Prostate gland (tissue), 2 donors: ENCODE measurements at regions not wholly inside any gene's neighbourhood (a gene's known extent, or its start where the extent isn't known, plus 50 kb on each side); places are given as distances from the start of the nearest gene placed in this dataset.

ENCODE experiments used
- POLR2A ChIP-seq: fragments of 450-650 bp; IDR thresholded peaks from one replicate; pipeline ENCODE4 v1.6.1; 2016; ENCODE audit warnings: antibody characterized with exemption, mild to moderate bottlenecking
- POLR2AphosphoS5 ChIP-seq: sonication (generic); formaldehyde crosslinking; IDR thresholded peaks from one replicate; pipeline ENCODE4 v1.6.1; 2017; ENCODE audit warnings: antibody characterized with exemption
- TF ChIP-seq, protein P1 (sequence below), 4 experiments: fragments of 200-600 bp in 2 of 4; fragments of 450-650 bp in 2 of 4; sonication (generic) in 2 of 4; IDR thresholded peaks; 1 replicate in 3 of 4; 2 replicates in 1 of 4; pipeline ENCODE4 v1.5.1; 2016 to 2019; ENCODE audit warnings: antibody characterized with exemption in 4 of 4, mild to moderate bottlenecking in 2 of 4, moderate library complexity in 2 of 4

DNA sequence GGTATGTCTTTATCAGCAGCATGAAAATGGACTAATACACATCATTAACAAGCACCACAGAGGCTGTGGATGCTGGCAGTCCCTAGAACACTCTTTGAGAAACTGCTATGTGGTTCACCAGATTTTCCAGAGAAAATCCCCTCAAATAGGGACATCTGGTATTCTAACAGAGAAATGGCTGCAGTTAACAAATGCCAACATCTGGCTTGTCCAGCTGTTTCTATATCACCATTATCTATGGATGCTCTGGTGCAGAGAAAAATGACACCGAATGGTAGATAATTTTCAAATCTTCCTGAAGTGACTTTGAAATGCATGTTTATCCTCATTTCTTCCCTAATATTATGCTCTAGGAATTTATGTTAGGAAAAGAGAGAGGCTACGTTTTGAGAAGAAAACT is 403.5 kb upstream of the PROX1 start:
- TF ChIP-seq POLR2A (no peak), POLR2AphosphoS5 (no peak)
- TF ChIP-seq, protein P1, sequence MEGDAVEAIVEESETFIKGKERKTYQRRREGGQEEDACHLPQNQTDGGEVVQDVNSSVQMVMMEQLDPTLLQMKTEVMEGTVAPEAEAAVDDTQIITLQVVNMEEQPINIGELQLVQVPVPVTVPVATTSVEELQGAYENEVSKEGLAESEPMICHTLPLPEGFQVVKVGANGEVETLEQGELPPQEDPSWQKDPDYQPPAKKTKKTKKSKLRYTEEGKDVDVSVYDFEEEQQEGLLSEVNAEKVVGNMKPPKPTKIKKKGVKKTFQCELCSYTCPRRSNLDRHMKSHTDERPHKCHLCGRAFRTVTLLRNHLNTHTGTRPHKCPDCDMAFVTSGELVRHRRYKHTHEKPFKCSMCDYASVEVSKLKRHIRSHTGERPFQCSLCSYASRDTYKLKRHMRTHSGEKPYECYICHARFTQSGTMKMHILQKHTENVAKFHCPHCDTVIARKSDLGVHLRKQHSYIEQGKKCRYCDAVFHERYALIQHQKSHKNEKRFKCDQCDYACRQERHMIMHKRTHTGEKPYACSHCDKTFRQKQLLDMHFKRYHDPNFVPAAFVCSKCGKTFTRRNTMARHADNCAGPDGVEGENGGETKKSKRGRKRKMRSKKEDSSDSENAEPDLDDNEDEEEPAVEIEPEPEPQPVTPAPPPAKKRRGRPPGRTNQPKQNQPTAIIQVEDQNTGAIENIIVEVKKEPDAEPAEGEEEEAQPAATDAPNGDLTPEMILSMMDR (IDR thresholded peaks at IDR 0.05) = no peak
